ENCODE measurements at regions not wholly inside any gene's neighbourhood (a gene's known extent, or its start where the extent isn't known, plus 50 kb on each side); places are given as distances from the start of the nearest gene placed in this dataset.

- TF ChIP-seq, protein P1, sequence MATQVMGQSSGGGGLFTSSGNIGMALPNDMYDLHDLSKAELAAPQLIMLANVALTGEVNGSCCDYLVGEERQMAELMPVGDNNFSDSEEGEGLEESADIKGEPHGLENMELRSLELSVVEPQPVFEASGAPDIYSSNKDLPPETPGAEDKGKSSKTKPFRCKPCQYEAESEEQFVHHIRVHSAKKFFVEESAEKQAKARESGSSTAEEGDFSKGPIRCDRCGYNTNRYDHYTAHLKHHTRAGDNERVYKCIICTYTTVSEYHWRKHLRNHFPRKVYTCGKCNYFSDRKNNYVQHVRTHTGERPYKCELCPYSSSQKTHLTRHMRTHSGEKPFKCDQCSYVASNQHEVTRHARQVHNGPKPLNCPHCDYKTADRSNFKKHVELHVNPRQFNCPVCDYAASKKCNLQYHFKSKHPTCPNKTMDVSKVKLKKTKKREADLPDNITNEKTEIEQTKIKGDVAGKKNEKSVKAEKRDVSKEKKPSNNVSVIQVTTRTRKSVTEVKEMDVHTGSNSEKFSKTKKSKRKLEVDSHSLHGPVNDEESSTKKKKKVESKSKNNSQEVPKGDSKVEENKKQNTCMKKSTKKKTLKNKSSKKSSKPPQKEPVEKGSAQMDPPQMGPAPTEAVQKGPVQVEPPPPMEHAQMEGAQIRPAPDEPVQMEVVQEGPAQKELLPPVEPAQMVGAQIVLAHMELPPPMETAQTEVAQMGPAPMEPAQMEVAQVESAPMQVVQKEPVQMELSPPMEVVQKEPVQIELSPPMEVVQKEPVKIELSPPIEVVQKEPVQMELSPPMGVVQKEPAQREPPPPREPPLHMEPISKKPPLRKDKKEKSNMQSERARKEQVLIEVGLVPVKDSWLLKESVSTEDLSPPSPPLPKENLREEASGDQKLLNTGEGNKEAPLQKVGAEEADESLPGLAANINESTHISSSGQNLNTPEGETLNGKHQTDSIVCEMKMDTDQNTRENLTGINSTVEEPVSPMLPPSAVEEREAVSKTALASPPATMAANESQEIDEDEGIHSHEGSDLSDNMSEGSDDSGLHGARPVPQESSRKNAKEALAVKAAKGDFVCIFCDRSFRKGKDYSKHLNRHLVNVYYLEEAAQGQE (IDR thresholded peaks at IDR 0.05; ENCODE audit: borderline replicate concordance): no peak
- TF ChIP-seq, protein P1 (CRISPR knock-in tag; IDR thresholded peaks at IDR 0.05; ENCODE audit: low read depth): no peak
These were observed 467.7 kb downstream of the PCNX1 start (continued) for GRCh38 chr14:71374989-71375388.

DNA sequence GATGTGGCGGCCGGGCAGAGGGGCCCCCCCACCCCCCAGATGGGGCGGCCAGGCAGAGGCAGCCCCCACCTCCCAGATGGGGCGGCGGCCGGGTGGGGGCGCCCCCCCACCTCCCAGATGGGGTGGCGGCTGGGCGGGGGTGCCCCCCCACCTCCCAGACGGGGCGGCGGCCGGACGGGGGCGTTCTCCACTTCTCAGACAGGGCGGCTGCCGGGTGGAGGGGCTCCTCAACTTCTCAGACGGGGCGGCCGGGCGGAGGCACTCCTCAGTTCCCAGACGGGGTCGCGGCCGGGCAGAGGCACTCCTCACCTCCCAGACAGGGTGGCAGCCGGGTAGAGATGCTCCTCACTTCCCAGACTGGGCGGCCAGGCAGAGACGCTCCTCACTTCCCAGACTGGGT, 469.8 kb downstream of the PCNX1 start:
- H3K36me3 ChIP-seq (ENCODE audit: control insufficient read depth, insufficient read depth, low read length): no peaks in the 10 kb centered on the region
- ATAC-seq (no peak), FAIRE-seq (no peak), DNase-seq (ENCODE audit: extremely low read depth in 1 of 4, low spot score in 3 of 4) (no peak)
- H3K9me3 ChIP-seq (replicated peaks; ENCODE audit: control insufficient read depth, insufficient read depth, low read depth, low read length): no peaks in the 10 kb centered on the region
- H3K27ac ChIP-seq (ENCODE audit: extremely low read depth, low read depth, low read length): no peak overlapping the region
- intact Hi-C loops (cut with micrococcal nuclease) (no loop called here), in situ Hi-C loops (cut with MboI) (no loop called here)
- H3K79me2 ChIP-seq (ENCODE audit: control insufficient read depth, insufficient read depth, low read length): peaks cover 6% of the 10 kb centered on the region; the same call in 1 of the 3 replicates
- H3K27me3 ChIP-seq (ENCODE audit: control insufficient read depth in 2 of 2, insufficient read depth in 2 of 2, low read length in 2 of 2): no peaks in the 10 kb centered on the region
- WGBS (ENCODE audit: insufficient coverage, low coverage, missing lambda C conversion rate): 87% methylated on average over 3 of the region's 28 CpGs
- BruUV-seq (replicated peaks): no TSS peak
- H3K4me2 ChIP-seq (ENCODE audit: insufficient read depth, low read length): no peak overlapping the region
- H3K4me3 ChIP-seq: no peak overlapping the region
- peaks cover 0 to 4% of the 10 kb centered on the region in 2 experiments; a peak in 1 of 5 replicates for H3K4me1 ChIP-seq (replicated peaks in 1 of 2; ENCODE audit: control insufficient read depth in 2 of 2, insufficient read depth in 2 of 2, low read length in 2 of 2)
- H2AFZ ChIP-seq (ENCODE audit: low read depth, low read length): no peak overlapping the region
- H3K9me1 ChIP-seq (ENCODE audit: control insufficient read depth, insufficient read depth, low read length): no peaks in the 10 kb centered on the region
- POLR2A ChIA-PET: no interaction called here
- no peak overlapping the region for H3K9ac ChIP-seq (ENCODE audit: insufficient read depth in 1 of 2, low read depth in 2 of 2, low read length in 2 of 2)
- CTCF ChIA-PET (ENCODE audit: low intra/inter-chr PET ratio): no interaction called here
- no peaks in the 10 kb centered on the region for H4K20me1 ChIP-seq (replicated peaks; ENCODE audit: control insufficient read depth, insufficient read depth, low read length)
- TF ChIP-seq E2F8 (IDR thresholded peaks at IDR 0.05; ENCODE audit: low read depth, partially characterized antibody) (no peak), ZBTB33 (CRISPR knock-in tag; IDR thresholded peaks at IDR 0.05) (peak; percentile 49), LEF1 (IDR thresholded peaks at IDR 0.05) (no peak), HDAC2 (IDR thresholded peaks at IDR 0.05) (no peak)

Data from K562 (cell line).